ENCODE measurements at regions not wholly inside any gene's neighbourhood (a gene's known extent, or its start where the extent isn't known, plus 50 kb on each side); places are given as distances from the start of the nearest gene placed in this dataset.

- ChIA-PET CTCF (interaction anchor here (0.7 to 1.6 kb wide), 6 partner anchors 18 to 269 kb away, joined by 3 to 12 read pairs (median 4); no protein-coding TSS in a partner anchor), POLR2A (no interaction called here)
- H3K9me3 Mint-ChIP-seq: peaks cover 3% of the 10 kb centered on the region; the same call in 1 of the 2 replicates
- peak; percentile 84 for ATAC-seq
- peak; percentile 92 for TF ChIP-seq NFYB (CRISPR knock-in tag; conservative IDR thresholded peaks at IDR 0.05; ENCODE audit: low read depth)
- no peak for TF ChIP-seq SMAD4 (CRISPR knock-in tag; IDR thresholded peaks at IDR 0.05)
- TF ChIP-seq SMAD3 (CRISPR knock-in tag; IDR thresholded peaks at IDR 0.05; ENCODE audit: borderline replicate concordance): no peak
- H3K36me3 Mint-ChIP-seq: no peaks in the 10 kb centered on the region
- H3K4me3 Mint-ChIP-seq: no peak overlapping the region
- DNase-seq (ENCODE audit: low spot score): peak; percentile 36
- no peak overlapping the region for H3K27ac Mint-ChIP-seq
- H3K27me3 Mint-ChIP-seq (ENCODE audit: low read depth): peaks cover 3% of the 10 kb centered on the region
- H3K4me1 Mint-ChIP-seq: peaks cover 12% of the 10 kb centered on the region
These were observed 62.9 kb upstream of the URI1 start for GRCh38 chr19:29878973-29879654.

- H3K36me3 Mint-ChIP-seq: no peaks in the 10 kb centered on the region
- ATAC-seq: no peak
- CTCF ChIA-PET: interaction anchor here (0.7 to 1.6 kb wide), 7 partner anchors 19 to 269 kb away, joined by 3 to 12 read pairs (median 4); no protein-coding TSS in a partner anchor
- no peak overlapping the region for H3K27ac Mint-ChIP-seq
- TF ChIP-seq MYBL2 (CRISPR knock-in tag; IDR thresholded peaks at IDR 0.05): no peak
- TF ChIP-seq ZNF121 (CRISPR knock-in tag; IDR thresholded peaks at IDR 0.05): no peak
- TF ChIP-seq ATF3 (CRISPR knock-in tag; conservative IDR thresholded peaks at IDR 0.05): no peak
- no peak for TF ChIP-seq PREB (CRISPR knock-in tag; IDR thresholded peaks at IDR 0.05; ENCODE audit: borderline replicate concordance)
- no peak for TF ChIP-seq ZNF512 (CRISPR knock-in tag; IDR thresholded peaks at IDR 0.05; ENCODE audit: borderline replicate concordance)
- TF ChIP-seq ZBTB43 (CRISPR knock-in tag; IDR thresholded peaks at IDR 0.05): no peak
- no peak for TF ChIP-seq STAT6 (CRISPR knock-in tag; conservative IDR thresholded peaks at IDR 0.05; ENCODE audit: low read depth)
- no peak for TF ChIP-seq AR (CRISPR knock-in tag; IDR thresholded peaks at IDR 0.05)
- TF ChIP-seq TCF7 (CRISPR knock-in tag; IDR thresholded peaks at IDR 0.05; ENCODE audit: low read depth): no peak
- TF ChIP-seq HMGXB4 (CRISPR knock-in tag; IDR thresholded peaks at IDR 0.05): no peak
- no peak for TF ChIP-seq PRRX2 (CRISPR knock-in tag; IDR thresholded peaks at IDR 0.05)
- TF ChIP-seq SOX15 (CRISPR knock-in tag; IDR thresholded peaks at IDR 0.05): no peak
- no peak for TF ChIP-seq ZNF416 (CRISPR knock-in tag; IDR thresholded peaks at IDR 0.05)
- no peak overlapping the region for H3K4me3 Mint-ChIP-seq
- peaks cover 14% of the 10 kb centered on the region for H3K4me1 Mint-ChIP-seq
- DNase-seq (ENCODE audit: low spot score): no peak
- peaks cover 3% of the 10 kb centered on the region; the same call in 1 of the 2 replicates for H3K9me3 Mint-ChIP-seq
- peaks cover 3% of the 10 kb centered on the region for H3K27me3 Mint-ChIP-seq (ENCODE audit: low read depth)
- POLR2A ChIA-PET: no interaction called here
These were observed 62.4 kb upstream of the URI1 start for GRCh38 chr19:29879655-29879974.

Measured in WTC11 (cell line).